ENCODE measurements at regions not wholly inside any gene's neighbourhood (a gene's known extent, or its start where the extent isn't known, plus 50 kb on each side); places are given as distances from the start of the nearest gene placed in this dataset.

- POLR2A ChIA-PET, result no interaction called here
- Histone ChIP-seq H3K4me1 (replicated peaks in 1 of 2; ENCODE audit: control insufficient read depth in 2 of 2, insufficient read depth in 2 of 2, low read length in 2 of 2) (no peaks in the 10 kb centered on the region), H3K9me3 (replicated peaks; ENCODE audit: control insufficient read depth, insufficient read depth, low read depth, low read length) (no peaks in the 10 kb centered on the region; the same call in 1 of the 2 replicates), H3K9me1 (ENCODE audit: control insufficient read depth, insufficient read depth, low read length) (no peaks in the 10 kb centered on the region), H3K27me3 (ENCODE audit: control insufficient read depth in 2 of 2, insufficient read depth in 2 of 2, low read length in 2 of 2) (no peaks in the 10 kb centered on the region), H3K4me2 (ENCODE audit: insufficient read depth, low read length) (no peak overlapping the region), H3K9ac (ENCODE audit: insufficient read depth in 1 of 2, low read depth in 2 of 2, low read length in 2 of 2) (no peak overlapping the region), H3K36me3 (ENCODE audit: control insufficient read depth, insufficient read depth, low read length) (no peaks in the 10 kb centered on the region), H3K27ac (ENCODE audit: extremely low read depth, low read depth, low read length) (no peak overlapping the region), H2AFZ (ENCODE audit: low read depth, low read length) (no peak overlapping the region), H3K79me2 (ENCODE audit: control insufficient read depth, insufficient read depth, low read length) (no peaks in the 10 kb centered on the region), H4K20me1 (replicated peaks; ENCODE audit: control insufficient read depth, insufficient read depth, low read length) (no peaks in the 10 kb centered on the region), H3K4me3 (no peak overlapping the region)
- no peak for TF ChIP-seq GATAD2A (IDR thresholded peaks at IDR 0.05)
- no peak for TF ChIP-seq RNF219 (CRISPR knock-in tag; IDR thresholded peaks at IDR 0.05)
- TF ChIP-seq CREM (IDR thresholded peaks at IDR 0.05; ENCODE audit: low read depth), result no peak
- no peak for FAIRE-seq
- WGBS (ENCODE audit: insufficient coverage, low coverage, missing lambda C conversion rate), result 0% methylated on average over 2 of the region's 2 CpGs
- no peak for ATAC-seq
- in situ Hi-C loops (cut with MboI), result no loop called here
- no TSS peak for BruUV-seq (replicated peaks)
- CTCF ChIA-PET (ENCODE audit: low intra/inter-chr PET ratio), result no interaction called here
- intact Hi-C loops (cut with micrococcal nuclease), result no loop called here
- no peak for DNase-seq (ENCODE audit: extremely low read depth in 1 of 4, low spot score in 3 of 4)
Measured at GRCh38 chr11:122468965-122469364, 186.6 kb upstream of the UBASH3B start.

GRCh38 chr11:122463530-122463929 is 192.0 kb upstream of the UBASH3B start:
- ChIA-PET POLR2A (no interaction called here), CTCF (ENCODE audit: low intra/inter-chr PET ratio) (no interaction called here)
- in situ Hi-C loops (cut with MboI), result no loop called here
- intact Hi-C loops (cut with micrococcal nuclease), result no loop called here
- H3K4me3 ChIP-seq, result no peak overlapping the region
- BruUV-seq (replicated peaks), result no TSS peak
- no peaks in the 10 kb centered on the region for H3K27me3 ChIP-seq (ENCODE audit: control insufficient read depth in 2 of 2, insufficient read depth in 2 of 2, low read length in 2 of 2)
- H3K36me3 ChIP-seq (ENCODE audit: control insufficient read depth, insufficient read depth, low read length), result no peaks in the 10 kb centered on the region
- H4K20me1 ChIP-seq (replicated peaks; ENCODE audit: control insufficient read depth, insufficient read depth, low read length), result no peaks in the 10 kb centered on the region
- no peak for TF ChIP-seq ARID3B (CRISPR knock-in tag; IDR thresholded peaks at IDR 0.05; ENCODE audit: borderline replicate concordance)
- no peak for TF ChIP-seq DIDO1 (tag; IDR thresholded peaks at IDR 0.05; ENCODE audit: low read depth)
- TF ChIP-seq RNF2 (IDR thresholded peaks at IDR 0.05), result no peak
- TF ChIP-seq FOXA3 (CRISPR knock-in tag; conservative IDR thresholded peaks at IDR 0.05 in 1 of 2, IDR thresholded peaks at IDR 0.05 in 1 of 2), result no peak
- no peak for TF ChIP-seq RBM22 (IDR thresholded peaks at IDR 0.05; ENCODE audit: low read depth, low read length, poor library complexity, severe bottlenecking)
- no peak for TF ChIP-seq VEZF1 (CRISPR knock-in tag; IDR thresholded peaks at IDR 0.05)
- no peak for TF ChIP-seq SUPT5H (IDR thresholded peaks at IDR 0.05)
- no peak for TF ChIP-seq ZC3H8 (IDR thresholded peaks at IDR 0.05)
- no peak for TF ChIP-seq MEF2D (tag; conservative IDR thresholded peaks at IDR 0.05; ENCODE audit: low read depth)
- FAIRE-seq, result no peak
- no peak overlapping the region for H2AFZ ChIP-seq (ENCODE audit: low read depth, low read length)
- peaks cover 7% of the 10 kb centered on the region; the same call in 1 of the 2 replicates for H3K9me3 ChIP-seq (replicated peaks; ENCODE audit: control insufficient read depth, insufficient read depth, low read depth, low read length)
- H3K9ac ChIP-seq (ENCODE audit: insufficient read depth in 1 of 2, low read depth in 2 of 2, low read length in 2 of 2), result no peak overlapping the region
- no peaks in the 10 kb centered on the region for H3K4me1 ChIP-seq (replicated peaks in 1 of 2; ENCODE audit: control insufficient read depth in 2 of 2, insufficient read depth in 2 of 2, low read length in 2 of 2)
- H3K9me1 ChIP-seq (ENCODE audit: control insufficient read depth, insufficient read depth, low read length), result no peaks in the 10 kb centered on the region
- no peak overlapping the region for H3K27ac ChIP-seq (ENCODE audit: extremely low read depth, low read depth, low read length)
- no peaks in the 10 kb centered on the region for H3K79me2 ChIP-seq (ENCODE audit: control insufficient read depth, insufficient read depth, low read length)
- no peak for DNase-seq (ENCODE audit: extremely low read depth in 1 of 4, low spot score in 3 of 4)
- H3K4me2 ChIP-seq (ENCODE audit: insufficient read depth, low read length), result no peak overlapping the region
- no peak for ATAC-seq

Measured in K562 (cell line).